ENCODE measurements at regions not wholly inside any gene's neighbourhood (a gene's known extent, or its start where the extent isn't known, plus 50 kb on each side); places are given as distances from the start of the nearest gene placed in this dataset.

DNA sequence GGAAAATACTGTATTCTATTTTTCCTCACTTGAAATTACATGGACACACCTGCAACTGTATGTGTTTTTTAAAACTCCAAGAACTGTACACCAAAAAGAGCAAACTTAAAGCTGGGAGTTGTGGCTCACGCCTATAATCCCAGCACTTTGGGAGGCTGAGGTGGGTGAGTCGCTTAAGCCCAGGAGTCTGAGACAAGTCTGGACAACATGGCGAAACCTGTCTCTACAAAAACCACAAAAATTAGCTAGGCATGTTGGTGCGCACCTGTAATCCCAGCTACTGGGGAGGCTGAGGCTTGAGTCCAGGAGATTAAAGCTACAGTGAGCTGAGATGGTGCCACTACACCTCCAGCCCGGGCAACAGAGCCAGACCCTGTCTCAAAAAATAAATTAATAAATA, 95.9 kb downstream of the SINHCAF start:
- TF ChIP-seq POLR2A (IDR thresholded peaks at IDR 0.05; ENCODE audit: low read depth, low read length), result no peak
- TF ChIP-seq POLR2AphosphoS5 (IDR thresholded peaks at IDR 0.05; ENCODE audit: low read depth, low read length), result no peak
- no peak for TF ChIP-seq TAF1 (IDR thresholded peaks at IDR 0.05; ENCODE audit: borderline replicate concordance, low read depth, low read length)
